ENCODE measurements at regions not wholly inside any gene's neighbourhood (a gene's known extent, or its start where the extent isn't known, plus 50 kb on each side); places are given as distances from the start of the nearest gene placed in this dataset.

DNA sequence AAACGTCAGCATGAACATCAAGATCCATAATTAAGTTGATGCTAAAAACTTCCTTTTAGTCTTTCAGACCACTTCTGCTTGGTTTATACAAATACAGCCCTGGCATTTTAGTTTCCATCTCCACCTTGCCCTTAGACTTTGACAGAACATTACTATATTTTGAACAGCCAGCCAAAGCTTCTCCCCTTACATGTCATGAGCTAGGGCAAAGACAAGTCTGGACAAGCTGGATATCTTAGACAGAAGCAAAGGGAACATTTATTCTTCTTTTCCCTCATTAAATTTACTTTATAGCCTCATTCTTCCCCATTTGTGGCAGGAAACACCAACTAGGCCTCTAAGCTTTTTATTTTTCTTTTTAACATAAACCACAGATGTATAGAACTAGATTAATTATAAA lies 403.3 kb downstream of the SUCLG1 start:
- intact Hi-C loops (cut with micrococcal nuclease) = no loop called here
- TF ChIP-seq E2F3 (CRISPR knock-in tag; IDR thresholded peaks at IDR 0.05) (no peak), PHTF2 (CRISPR knock-in tag; IDR thresholded peaks at IDR 0.05) (no peak), ZNF146 (CRISPR knock-in tag; IDR thresholded peaks at IDR 0.05; ENCODE audit: unreplicated experiment) (no peak), ZNF165 (CRISPR knock-in tag; IDR thresholded peaks at IDR 0.05; ENCODE audit: borderline replicate concordance) (no peak), KDM2B (CRISPR knock-in tag; IDR thresholded peaks at IDR 0.05) (no peak), HDAC1 (IDR thresholded peaks at IDR 0.05) (no peak), MAFG (tag; conservative IDR thresholded peaks at IDR 0.05) (no peak), HCFC1 (IDR thresholded peaks at IDR 0.05; ENCODE audit: low read depth, low read length) (no peak), ZNF224 (CRISPR knock-in tag; IDR thresholded peaks at IDR 0.05) (no peak), RBBP5 (IDR thresholded peaks at IDR 0.05; ENCODE audit: borderline replicate concordance, insufficient read depth, low read length, poor library complexity, severe bottlenecking) (no peak), POLR2G (IDR thresholded peaks at IDR 0.05; ENCODE audit: low read depth, low read length) (no peak)
- TF ChIP-seq, protein P1, sequence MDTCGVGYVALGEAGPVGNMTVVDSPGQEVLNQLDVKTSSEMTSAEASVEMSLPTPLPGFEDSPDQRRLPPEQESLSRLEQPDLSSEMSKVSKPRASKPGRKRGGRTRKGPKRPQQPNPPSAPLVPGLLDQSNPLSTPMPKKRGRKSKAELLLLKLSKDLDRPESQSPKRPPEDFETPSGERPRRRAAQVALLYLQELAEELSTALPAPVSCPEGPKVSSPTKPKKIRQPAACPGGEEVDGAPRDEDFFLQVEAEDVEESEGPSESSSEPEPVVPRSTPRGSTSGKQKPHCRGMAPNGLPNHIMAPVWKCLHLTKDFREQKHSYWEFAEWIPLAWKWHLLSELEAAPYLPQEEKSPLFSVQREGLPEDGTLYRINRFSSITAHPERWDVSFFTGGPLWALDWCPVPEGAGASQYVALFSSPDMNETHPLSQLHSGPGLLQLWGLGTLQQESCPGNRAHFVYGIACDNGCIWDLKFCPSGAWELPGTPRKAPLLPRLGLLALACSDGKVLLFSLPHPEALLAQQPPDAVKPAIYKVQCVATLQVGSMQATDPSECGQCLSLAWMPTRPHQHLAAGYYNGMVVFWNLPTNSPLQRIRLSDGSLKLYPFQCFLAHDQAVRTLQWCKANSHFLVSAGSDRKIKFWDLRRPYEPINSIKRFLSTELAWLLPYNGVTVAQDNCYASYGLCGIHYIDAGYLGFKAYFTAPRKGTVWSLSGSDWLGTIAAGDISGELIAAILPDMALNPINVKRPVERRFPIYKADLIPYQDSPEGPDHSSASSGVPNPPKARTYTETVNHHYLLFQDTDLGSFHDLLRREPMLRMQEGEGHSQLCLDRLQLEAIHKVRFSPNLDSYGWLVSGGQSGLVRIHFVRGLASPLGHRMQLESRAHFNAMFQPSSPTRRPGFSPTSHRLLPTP (IDR thresholded peaks at IDR 0.05; ENCODE audit: borderline replicate concordance, extremely low read depth, insufficient read length) = no peak
- TF ChIP-seq, protein P2, sequence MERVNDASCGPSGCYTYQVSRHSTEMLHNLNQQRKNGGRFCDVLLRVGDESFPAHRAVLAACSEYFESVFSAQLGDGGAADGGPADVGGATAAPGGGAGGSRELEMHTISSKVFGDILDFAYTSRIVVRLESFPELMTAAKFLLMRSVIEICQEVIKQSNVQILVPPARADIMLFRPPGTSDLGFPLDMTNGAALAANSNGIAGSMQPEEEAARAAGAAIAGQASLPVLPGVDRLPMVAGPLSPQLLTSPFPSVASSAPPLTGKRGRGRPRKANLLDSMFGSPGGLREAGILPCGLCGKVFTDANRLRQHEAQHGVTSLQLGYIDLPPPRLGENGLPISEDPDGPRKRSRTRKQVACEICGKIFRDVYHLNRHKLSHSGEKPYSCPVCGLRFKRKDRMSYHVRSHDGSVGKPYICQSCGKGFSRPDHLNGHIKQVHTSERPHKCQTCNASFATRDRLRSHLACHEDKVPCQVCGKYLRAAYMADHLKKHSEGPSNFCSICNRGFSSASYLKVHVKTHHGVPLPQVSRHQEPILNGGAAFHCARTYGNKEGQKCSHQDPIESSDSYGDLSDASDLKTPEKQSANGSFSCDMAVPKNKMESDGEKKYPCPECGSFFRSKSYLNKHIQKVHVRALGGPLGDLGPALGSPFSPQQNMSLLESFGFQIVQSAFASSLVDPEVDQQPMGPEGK (CRISPR knock-in tag; IDR thresholded peaks at IDR 0.05; ENCODE audit: borderline replicate concordance) = no peak
- TF ChIP-seq, protein P3, sequence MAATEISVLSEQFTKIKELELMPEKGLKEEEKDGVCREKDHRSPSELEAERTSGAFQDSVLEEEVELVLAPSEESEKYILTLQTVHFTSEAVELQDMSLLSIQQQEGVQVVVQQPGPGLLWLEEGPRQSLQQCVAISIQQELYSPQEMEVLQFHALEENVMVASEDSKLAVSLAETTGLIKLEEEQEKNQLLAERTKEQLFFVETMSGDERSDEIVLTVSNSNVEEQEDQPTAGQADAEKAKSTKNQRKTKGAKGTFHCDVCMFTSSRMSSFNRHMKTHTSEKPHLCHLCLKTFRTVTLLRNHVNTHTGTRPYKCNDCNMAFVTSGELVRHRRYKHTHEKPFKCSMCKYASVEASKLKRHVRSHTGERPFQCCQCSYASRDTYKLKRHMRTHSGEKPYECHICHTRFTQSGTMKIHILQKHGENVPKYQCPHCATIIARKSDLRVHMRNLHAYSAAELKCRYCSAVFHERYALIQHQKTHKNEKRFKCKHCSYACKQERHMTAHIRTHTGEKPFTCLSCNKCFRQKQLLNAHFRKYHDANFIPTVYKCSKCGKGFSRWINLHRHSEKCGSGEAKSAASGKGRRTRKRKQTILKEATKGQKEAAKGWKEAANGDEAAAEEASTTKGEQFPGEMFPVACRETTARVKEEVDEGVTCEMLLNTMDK (IDR thresholded peaks at IDR 0.05; ENCODE audit: borderline replicate concordance, insufficient read depth, low read depth, low read length, poor library complexity, severe bottlenecking) = no peak
- no TSS peak for BruUV-seq (replicated peaks)
- in situ Hi-C loops (cut with MboI) = no loop called here
- no peak for ATAC-seq
- no peak for DNase-seq (ENCODE audit: extremely low read depth in 1 of 4, low spot score in 3 of 4)
- no peaks in the 10 kb centered on the region for H3K79me2 ChIP-seq (ENCODE audit: control insufficient read depth, insufficient read depth, low read length)
- no peaks in the 10 kb centered on the region for H3K36me3 ChIP-seq (ENCODE audit: control insufficient read depth, insufficient read depth, low read length)
- no peak overlapping the region for H2AFZ ChIP-seq (ENCODE audit: low read depth, low read length)
- no peak for FAIRE-seq
- no peak overlapping the region for H3K9ac ChIP-seq (ENCODE audit: insufficient read depth in 1 of 2, low read depth in 2 of 2, low read length in 2 of 2)
- ChIA-PET POLR2A (no interaction called here), CTCF (ENCODE audit: low intra/inter-chr PET ratio) (no interaction called here)
- H3K4me3 ChIP-seq = no peak overlapping the region
- no peaks in the 10 kb centered on the region for H3K9me3 ChIP-seq (replicated peaks; ENCODE audit: control insufficient read depth, insufficient read depth, low read depth, low read length)
- H3K4me2 ChIP-seq (ENCODE audit: insufficient read depth, low read length) = no peak overlapping the region
- no peaks in the 10 kb centered on the region for H3K9me1 ChIP-seq (ENCODE audit: control insufficient read depth, insufficient read depth, low read length)
- no peak overlapping the region for H3K27ac ChIP-seq (ENCODE audit: extremely low read depth, low read depth, low read length)
- no peaks in the 10 kb centered on the region for H4K20me1 ChIP-seq (replicated peaks; ENCODE audit: control insufficient read depth, insufficient read depth, low read length)
- H3K27me3 ChIP-seq (ENCODE audit: control insufficient read depth in 2 of 2, insufficient read depth in 2 of 2, low read length in 2 of 2) = no peaks in the 10 kb centered on the region
- peaks cover 0 to 11% of the 10 kb centered on the region in 2 experiments; a peak in 2 of 5 replicates for H3K4me1 ChIP-seq (replicated peaks in 1 of 2; ENCODE audit: control insufficient read depth in 2 of 2, insufficient read depth in 2 of 2, low read length in 2 of 2)
- WGBS (ENCODE audit: insufficient coverage, low coverage, missing lambda C conversion rate) = 0% methylated on average over 1 of the region's 1 CpG
